ENCODE measurements at regions not wholly inside any gene's neighbourhood (a gene's known extent, or its start where the extent isn't known, plus 50 kb on each side); places are given as distances from the start of the nearest gene placed in this dataset.

GRCh38 chr3:144523396-144523795, 551.8 kb downstream of the DIPK2A start:
- 75 to 94% methylated on average over 2 of the region's 2 CpGs for WGBS, 2 donors (ENCODE audit: low coverage in 1 of 2)

GRCh38 chr3:144524531-144524930, 552.9 kb downstream of the DIPK2A start:
- no peak for ATAC-seq

More at GRCh38 chr3:144523396-144523795, 551.8 kb downstream of the DIPK2A start:
- H3K4me1 ChIP-seq = no peaks in the 10 kb centered on the region
- TF ChIP-seq POLR2AphosphoS5 (IDR thresholded peaks at IDR 0.05) (no peak), EP300 (IDR thresholded peaks at IDR 0.05) (no peak), POLR2A (IDR thresholded peaks at IDR 0.05) (no peak), CTCF (IDR thresholded peaks at IDR 0.05) (no peak)
- no peaks in the 10 kb centered on the region for H3K9me3 ChIP-seq
- ATAC-seq = no peak
- H3K27ac ChIP-seq = no peak overlapping the region
- no peaks in the 10 kb centered on the region for H3K36me3 ChIP-seq
- H3K4me3 ChIP-seq = no peak overlapping the region
- no peaks in the 10 kb centered on the region for H3K27me3 ChIP-seq

GRCh38 chr3:144529566-144529965, 557.9 kb downstream of the DIPK2A start:
- H3K27ac ChIP-seq = no peak overlapping the region
- 50 to 53% methylated on average over 1 of the region's 1 CpG for WGBS, 2 donors (ENCODE audit: low coverage in 1 of 2)
- no peak for ATAC-seq

More at GRCh38 chr3:144524531-144524930, 552.9 kb downstream of the DIPK2A start:
- no peaks in the 10 kb centered on the region for H3K9me3 ChIP-seq
- H3K36me3 ChIP-seq = no peaks in the 10 kb centered on the region
- H3K27ac ChIP-seq = no peak overlapping the region
- TF ChIP-seq POLR2AphosphoS5 (IDR thresholded peaks at IDR 0.05) = no peak
- no peak for TF ChIP-seq EP300 (IDR thresholded peaks at IDR 0.05)
- no peak for TF ChIP-seq POLR2A (IDR thresholded peaks at IDR 0.05)
- TF ChIP-seq CTCF (IDR thresholded peaks at IDR 0.05) = no peak
- H3K27me3 ChIP-seq = no peaks in the 10 kb centered on the region
- no peaks in the 10 kb centered on the region for H3K4me1 ChIP-seq
- H3K4me3 ChIP-seq = no peak overlapping the region

GRCh38 chr3:144544871-144545270, 573.2 kb downstream of the DIPK2A start:
- Histone ChIP-seq H3K27me3 (no peaks in the 10 kb centered on the region), H3K4me1 (no peaks in the 10 kb centered on the region), H3K36me3 (no peaks in the 10 kb centered on the region), H3K27ac (no peak overlapping the region), H3K4me3 (no peak overlapping the region), H3K9me3 (peaks cover 0 to 8% (median 0%) of the 10 kb centered on the region in 3 donors)
- TF ChIP-seq POLR2AphosphoS5 (IDR thresholded peaks at IDR 0.05) (no peak), CTCF (IDR thresholded peaks at IDR 0.05) (no peak), EP300 (IDR thresholded peaks at IDR 0.05) (no peak), POLR2A (IDR thresholded peaks at IDR 0.05) (no peak)
- 35 to 73% methylated on average over 4 of the region's 4 CpGs for WGBS, 2 donors (ENCODE audit: low coverage in 1 of 2)
- no peak for ATAC-seq

More at GRCh38 chr3:144529566-144529965, 557.9 kb downstream of the DIPK2A start:
- H3K36me3 ChIP-seq = no peaks in the 10 kb centered on the region
- no peaks in the 10 kb centered on the region for H3K4me1 ChIP-seq
- TF ChIP-seq POLR2A (IDR thresholded peaks at IDR 0.05) (no peak), EP300 (IDR thresholded peaks at IDR 0.05) (no peak), CTCF (IDR thresholded peaks at IDR 0.05) (no peak), POLR2AphosphoS5 (IDR thresholded peaks at IDR 0.05) (no peak)
- no peaks in the 10 kb centered on the region for H3K9me3 ChIP-seq
- no peaks in the 10 kb centered on the region for H3K27me3 ChIP-seq
- H3K4me3 ChIP-seq = no peak overlapping the region

GRCh38 chr3:144546539-144546938, 574.9 kb downstream of the DIPK2A start:
- WGBS, 2 donors (ENCODE audit: low coverage in 1 of 2) = 73 to 83% methylated on average over 2 of the region's 2 CpGs
- Histone ChIP-seq H3K36me3 (no peaks in the 10 kb centered on the region), H3K4me1 (no peaks in the 10 kb centered on the region), H3K9me3 (no peaks in the 10 kb centered on the region), H3K4me3 (no peak overlapping the region), H3K27me3 (no peaks in the 10 kb centered on the region), H3K27ac (no peak overlapping the region)
- no peak for ATAC-seq
- TF ChIP-seq POLR2A (IDR thresholded peaks at IDR 0.05) = no peak
- no peak for TF ChIP-seq CTCF (IDR thresholded peaks at IDR 0.05)
- no peak for TF ChIP-seq POLR2AphosphoS5 (IDR thresholded peaks at IDR 0.05)
- TF ChIP-seq EP300 (IDR thresholded peaks at IDR 0.05) = no peak
